GM19455 (cell line): ENCODE measurements at regions not wholly inside any gene's neighbourhood (a gene's known extent, or its start where the extent isn't known, plus 50 kb on each side); places are given as distances from the start of the nearest gene placed in this dataset.

Experiments
- ATAC-seq: cut with Tn5 transposase; IDR thresholded peaks from one replicate; pipeline ENCODE4 v1.9.1; 2021; ENCODE audit not compliant: unreplicated experiment

GRCh38 chr10:7507887-7508726, 97.3 kb upstream of the SFMBT2 start:
- ATAC-seq = no peak

- ATAC-seq = no peak
Observed at GRCh38 chr10:7506571-7506970, 95.7 kb upstream of the SFMBT2 start.

- ATAC-seq = no peak
Observed at GRCh38 chr10:7505196-7505595, 94.4 kb upstream of the SFMBT2 start.

GRCh38 chr10:7503190-7503589, 92.4 kb upstream of the SFMBT2 start:
- ATAC-seq = no peak

- no peak for ATAC-seq
Observed at GRCh38 chr10:7501157-7501556, 90.3 kb upstream of the SFMBT2 start.

GRCh38 chr10:7498111-7498510, 87.3 kb upstream of the SFMBT2 start:
- ATAC-seq = no peak

- no peak for ATAC-seq
Observed at GRCh38 chr10:7493996-7494395, 83.2 kb upstream of the SFMBT2 start.

GRCh38 chr10:7492660-7493046, 81.8 kb upstream of the SFMBT2 start:
- peak; percentile 26 for ATAC-seq

GRCh38 chr10:7491949-7492659, 81.3 kb upstream of the SFMBT2 start:
- peak; percentile 88 for ATAC-seq

GRCh38 chr10:7491230-7491629, 80.4 kb upstream of the SFMBT2 start:
- ATAC-seq = no peak

GRCh38 chr10:7488418-7488829, 77.6 kb upstream of the SFMBT2 start:
- no peak for ATAC-seq

- ATAC-seq = no peak
Observed at GRCh38 chr10:7487528-7487927, 76.7 kb upstream of the SFMBT2 start.

GRCh38 chr10:7486528-7486927, 75.7 kb upstream of the SFMBT2 start:
- no peak for ATAC-seq

- ATAC-seq = no peak
Observed at GRCh38 chr10:7485799-7486198, 75.0 kb upstream of the SFMBT2 start.

GRCh38 chr10:7485244-7485556, 74.4 kb upstream of the SFMBT2 start:
- ATAC-seq = no peak

GRCh38 chr10:7484456-7485243, 73.8 kb upstream of the SFMBT2 start:
- ATAC-seq = peak; percentile 85

GRCh38 chr10:7483848-7484247, 73.0 kb upstream of the SFMBT2 start:
- no peak for ATAC-seq

GRCh38 chr10:7482992-7483391, 72.2 kb upstream of the SFMBT2 start:
- ATAC-seq = no peak

GRCh38 chr10:7481368-7481765, 70.5 kb upstream of the SFMBT2 start:
- no peak for ATAC-seq

- ATAC-seq = no peak
Observed at GRCh38 chr10:7480742-7481367, 70.0 kb upstream of the SFMBT2 start.

GRCh38 chr10:7479861-7480598, 69.2 kb upstream of the SFMBT2 start:
- no peak for ATAC-seq
